ENCODE measurements at regions not wholly inside any gene's neighbourhood (a gene's known extent, or its start where the extent isn't known, plus 50 kb on each side); places are given as distances from the start of the nearest gene placed in this dataset.

DNA sequence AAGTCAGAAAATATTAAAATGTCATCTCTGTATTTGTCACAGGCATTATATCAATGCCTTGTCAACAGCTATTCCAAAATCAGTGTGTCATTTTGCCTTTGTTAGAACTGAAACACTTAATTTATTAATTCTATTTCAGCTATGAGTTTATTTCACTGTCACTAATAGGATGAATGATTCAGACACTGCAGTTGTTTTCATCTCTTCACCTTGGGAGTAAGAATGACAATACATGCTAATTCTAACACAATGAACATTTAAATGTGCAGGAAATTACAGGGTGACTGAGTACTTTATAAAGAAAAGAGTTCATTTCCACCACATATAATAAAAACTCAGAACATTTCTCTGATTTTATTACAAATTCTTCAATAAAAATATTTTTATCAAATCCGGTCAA is 109.7 kb downstream of the P2RY1 start:
- H3K4me3 ChIP-seq = no peak overlapping the region
- H3K9me3 ChIP-seq = no peaks in the 10 kb centered on the region
- H3K36me3 ChIP-seq = no peaks in the 10 kb centered on the region
- H3K27me3 ChIP-seq = no peaks in the 10 kb centered on the region
- H3K27ac ChIP-seq = no peak overlapping the region
- no peaks in the 10 kb centered on the region for H3K4me1 ChIP-seq
- TF ChIP-seq, protein P1, sequence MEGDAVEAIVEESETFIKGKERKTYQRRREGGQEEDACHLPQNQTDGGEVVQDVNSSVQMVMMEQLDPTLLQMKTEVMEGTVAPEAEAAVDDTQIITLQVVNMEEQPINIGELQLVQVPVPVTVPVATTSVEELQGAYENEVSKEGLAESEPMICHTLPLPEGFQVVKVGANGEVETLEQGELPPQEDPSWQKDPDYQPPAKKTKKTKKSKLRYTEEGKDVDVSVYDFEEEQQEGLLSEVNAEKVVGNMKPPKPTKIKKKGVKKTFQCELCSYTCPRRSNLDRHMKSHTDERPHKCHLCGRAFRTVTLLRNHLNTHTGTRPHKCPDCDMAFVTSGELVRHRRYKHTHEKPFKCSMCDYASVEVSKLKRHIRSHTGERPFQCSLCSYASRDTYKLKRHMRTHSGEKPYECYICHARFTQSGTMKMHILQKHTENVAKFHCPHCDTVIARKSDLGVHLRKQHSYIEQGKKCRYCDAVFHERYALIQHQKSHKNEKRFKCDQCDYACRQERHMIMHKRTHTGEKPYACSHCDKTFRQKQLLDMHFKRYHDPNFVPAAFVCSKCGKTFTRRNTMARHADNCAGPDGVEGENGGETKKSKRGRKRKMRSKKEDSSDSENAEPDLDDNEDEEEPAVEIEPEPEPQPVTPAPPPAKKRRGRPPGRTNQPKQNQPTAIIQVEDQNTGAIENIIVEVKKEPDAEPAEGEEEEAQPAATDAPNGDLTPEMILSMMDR (IDR thresholded peaks at IDR 0.05) = no peak
- TF ChIP-seq POLR2A (IDR thresholded peaks at IDR 0.05) (no peak), EP300 (IDR thresholded peaks at IDR 0.05) (no peak), POLR2AphosphoS5 (IDR thresholded peaks at IDR 0.05) (no peak)
- ATAC-seq = no peak
- WGBS, 2 donors (ENCODE audit: low coverage in 1 of 2) = 100% methylated on average over 1 of the region's 1 CpG

DNA sequence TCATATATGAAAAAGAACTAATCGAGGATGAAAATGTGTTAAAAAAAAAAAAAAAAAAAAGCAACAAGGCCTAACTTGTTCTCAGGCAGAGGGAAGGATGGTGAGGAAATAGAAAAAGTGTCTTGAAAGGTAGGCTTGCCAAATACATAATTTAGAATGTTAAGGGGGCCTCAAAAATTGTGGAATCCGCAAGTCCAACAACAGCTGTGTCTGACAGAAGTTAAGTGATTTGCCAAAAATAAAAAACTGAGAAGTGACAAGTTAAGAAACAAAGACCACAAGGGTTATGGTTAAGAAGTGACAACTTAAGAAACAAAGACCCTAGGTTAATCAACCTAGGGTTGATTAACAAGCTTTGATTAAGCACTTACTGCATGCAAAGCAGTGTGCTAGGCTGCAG is 110.6 kb downstream of the P2RY1 start:
- WGBS, 2 donors (ENCODE audit: low coverage in 1 of 2) = 71 to 80% methylated on average over 2 of the region's 2 CpGs

DNA sequence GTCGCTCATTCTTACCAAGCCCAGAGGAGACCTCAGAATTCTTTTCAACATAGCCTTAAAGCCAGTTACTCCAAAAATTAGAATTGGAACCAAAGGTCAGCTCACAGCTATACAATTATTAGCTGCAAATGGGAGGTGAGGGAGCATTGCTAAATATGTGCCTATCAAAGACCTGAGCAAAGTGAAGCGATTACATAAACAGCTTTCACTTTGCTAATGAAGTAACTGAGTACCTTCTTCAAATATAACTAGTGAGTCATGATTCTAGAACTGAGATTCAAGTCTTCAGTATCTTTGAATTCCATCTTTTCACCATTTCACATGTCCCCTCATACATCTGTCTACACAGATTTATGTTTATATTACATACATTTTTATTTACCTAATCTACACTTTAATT is 122.6 kb downstream of the P2RY1 start:
- no peak for TF ChIP-seq POLR2A (IDR thresholded peaks at IDR 0.05)
- TF ChIP-seq, protein P1 (IDR thresholded peaks at IDR 0.05) = no peak
- no peak for TF ChIP-seq EP300 (IDR thresholded peaks at IDR 0.05)
- TF ChIP-seq POLR2AphosphoS5 (IDR thresholded peaks at IDR 0.05) = no peak
- Histone ChIP-seq H3K9me3 (no peaks in the 10 kb centered on the region), H3K27ac (no peak overlapping the region), H3K27me3 (no peaks in the 10 kb centered on the region), H3K36me3 (no peaks in the 10 kb centered on the region), H3K4me1 (no peaks in the 10 kb centered on the region), H3K4me3 (no peak overlapping the region)
- ATAC-seq = no peak
- WGBS, 2 donors (ENCODE audit: low coverage in 1 of 2) = 89 to 93% methylated on average over 1 to 2 of the region's 2 CpGs

More for the DNA sequence above, 110.6 kb downstream of the P2RY1 start:
- H3K27ac ChIP-seq = no peak overlapping the region
- no peaks in the 10 kb centered on the region for H3K9me3 ChIP-seq
- no peak for ATAC-seq
- H3K36me3 ChIP-seq = no peaks in the 10 kb centered on the region
- TF ChIP-seq, protein P1 (IDR thresholded peaks at IDR 0.05) = no peak
- TF ChIP-seq POLR2AphosphoS5 (IDR thresholded peaks at IDR 0.05) = no peak
- no peak for TF ChIP-seq EP300 (IDR thresholded peaks at IDR 0.05)
- TF ChIP-seq POLR2A (IDR thresholded peaks at IDR 0.05) = no peak
- no peaks in the 10 kb centered on the region for H3K27me3 ChIP-seq
- H3K4me3 ChIP-seq = no peak overlapping the region
- H3K4me1 ChIP-seq = no peaks in the 10 kb centered on the region

DNA sequence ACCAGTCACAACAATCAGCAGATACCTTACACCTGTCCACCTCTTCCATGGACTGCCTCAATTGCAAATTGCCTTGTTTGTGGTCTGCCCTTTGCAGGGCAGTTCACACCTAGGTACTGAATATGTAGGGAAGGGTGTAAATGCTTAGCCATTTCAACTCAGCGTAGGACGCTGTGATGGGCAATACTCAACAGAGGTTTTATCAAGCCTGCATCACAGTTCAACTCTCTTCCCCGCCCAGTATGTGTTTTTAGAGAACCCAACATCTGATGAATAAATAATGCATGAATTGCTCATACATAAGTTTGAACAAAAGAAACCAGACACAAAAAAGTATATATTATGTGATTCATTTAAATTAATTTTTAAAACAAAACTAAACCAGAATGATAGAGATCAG is 124.4 kb downstream of the P2RY1 start:
- no peak for ATAC-seq
- H3K9me3 ChIP-seq = no peaks in the 10 kb centered on the region
- WGBS, 2 donors (ENCODE audit: low coverage in 1 of 2) = 70 to 73% methylated on average over 2 to 3 of the region's 3 CpGs

DNA sequence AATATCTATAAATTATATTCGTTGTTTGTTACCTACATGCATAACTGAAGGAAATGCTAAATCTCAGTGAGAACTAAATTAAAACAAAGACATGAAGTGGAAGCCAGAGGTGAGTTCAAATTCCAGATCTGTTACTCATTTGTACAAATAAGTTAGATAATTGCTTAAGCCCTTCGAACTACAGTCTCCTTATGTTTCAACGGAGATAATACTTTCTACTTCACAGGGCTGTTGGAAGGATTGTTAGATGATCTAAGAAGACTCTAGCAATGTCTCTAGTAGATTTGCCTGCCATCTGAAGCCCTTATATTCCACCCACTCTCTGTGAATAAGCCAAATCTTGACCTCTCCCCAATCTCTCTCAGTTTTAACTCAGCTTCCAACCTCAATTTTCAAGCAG is 125.8 kb downstream of the P2RY1 start:
- H3K9me3 ChIP-seq = no peaks in the 10 kb centered on the region
- no peaks in the 10 kb centered on the region for H3K4me1 ChIP-seq
- H3K27me3 ChIP-seq = no peaks in the 10 kb centered on the region
- no peaks in the 10 kb centered on the region for H3K36me3 ChIP-seq
- H3K4me3 ChIP-seq = no peak overlapping the region
- 83 to 86% methylated on average over 3 of the region's 3 CpGs for WGBS, 2 donors (ENCODE audit: low coverage in 1 of 2)
- H3K27ac ChIP-seq = no peak overlapping the region
- no peak for TF ChIP-seq EP300 (IDR thresholded peaks at IDR 0.05)
- no peak for TF ChIP-seq POLR2A (IDR thresholded peaks at IDR 0.05)
- no peak for TF ChIP-seq POLR2AphosphoS5 (IDR thresholded peaks at IDR 0.05)
- TF ChIP-seq, protein P1 (IDR thresholded peaks at IDR 0.05) = no peak
- ATAC-seq = no peak

More for the DNA sequence above, 124.4 kb downstream of the P2RY1 start:
- no peak for TF ChIP-seq EP300 (IDR thresholded peaks at IDR 0.05)
- TF ChIP-seq POLR2A (IDR thresholded peaks at IDR 0.05) = no peak
- TF ChIP-seq, protein P1 (IDR thresholded peaks at IDR 0.05) = no peak
- no peak for TF ChIP-seq POLR2AphosphoS5 (IDR thresholded peaks at IDR 0.05)
- H3K4me1 ChIP-seq = no peaks in the 10 kb centered on the region
- H3K36me3 ChIP-seq = no peaks in the 10 kb centered on the region
- no peak overlapping the region for H3K27ac ChIP-seq
- H3K27me3 ChIP-seq = no peaks in the 10 kb centered on the region
- no peak overlapping the region for H3K4me3 ChIP-seq
